ENCODE measurements at regions not wholly inside any gene's neighbourhood (a gene's known extent, or its start where the extent isn't known, plus 50 kb on each side); places are given as distances from the start of the nearest gene placed in this dataset.

GRCh38 chrX:124860736-124861135 is 458.9 kb upstream of the TEX13C start:
- no peak overlapping the region for H3K4me3 ChIP-seq (ENCODE audit: low read depth, low read length)
- no peak for TF ChIP-seq CTCF (IDR thresholded peaks at IDR 0.05; ENCODE audit: low read depth, low read length, missing control alignments)
- no peaks in the 10 kb centered on the region for H3K36me3 ChIP-seq (replicated peaks)
- in situ Hi-C loops (cut with HindIII; ENCODE audit: low pct_ligation_motif_present, low sequenced_read_pairs), result no loop called here
- no peak for DNase-seq
- H3K27me3 ChIP-seq (replicated peaks), result no peaks in the 10 kb centered on the region
- H3K27ac ChIP-seq, result no peak overlapping the region

GRCh38 chrX:124862301-124862700 is 457.4 kb upstream of the TEX13C start:
- no peak for DNase-seq
- Histone ChIP-seq H3K36me3 (replicated peaks) (no peaks in the 10 kb centered on the region), H3K27ac (no peak overlapping the region), H3K4me3 (ENCODE audit: low read depth, low read length) (no peak overlapping the region), H3K27me3 (replicated peaks) (no peaks in the 10 kb centered on the region)
- no peak for TF ChIP-seq CTCF (IDR thresholded peaks at IDR 0.05; ENCODE audit: low read depth, low read length, missing control alignments)
- in situ Hi-C loops (cut with HindIII; ENCODE audit: low pct_ligation_motif_present, low sequenced_read_pairs), result no loop called here

GRCh38 chrX:124863303-124863702 is 456.4 kb upstream of the TEX13C start:
- no peak for DNase-seq
- Histone ChIP-seq H3K27ac (no peak overlapping the region), H3K27me3 (replicated peaks) (no peaks in the 10 kb centered on the region), H3K4me3 (ENCODE audit: low read depth, low read length) (no peak overlapping the region), H3K36me3 (replicated peaks) (no peaks in the 10 kb centered on the region)
- TF ChIP-seq CTCF (IDR thresholded peaks at IDR 0.05; ENCODE audit: low read depth, low read length, missing control alignments), result no peak
- in situ Hi-C loops (cut with HindIII; ENCODE audit: low pct_ligation_motif_present, low sequenced_read_pairs), result no loop called here

- Histone ChIP-seq H3K27me3 (replicated peaks) (no peaks in the 10 kb centered on the region), H3K36me3 (replicated peaks) (no peaks in the 10 kb centered on the region), H3K4me3 (ENCODE audit: low read depth, low read length) (no peak overlapping the region), H3K27ac (no peak overlapping the region)
- TF ChIP-seq CTCF (IDR thresholded peaks at IDR 0.05; ENCODE audit: low read depth, low read length, missing control alignments), result no peak
- in situ Hi-C loops (cut with HindIII; ENCODE audit: low pct_ligation_motif_present, low sequenced_read_pairs), result no loop called here
- no peak for DNase-seq
Measured at GRCh38 chrX:124887572-124887971, 432.1 kb upstream of the TEX13C start.

- in situ Hi-C loops (cut with HindIII; ENCODE audit: low pct_ligation_motif_present, low sequenced_read_pairs), result no loop called here
- Histone ChIP-seq H3K27ac (no peak overlapping the region), H3K4me3 (ENCODE audit: low read depth, low read length) (no peak overlapping the region), H3K27me3 (replicated peaks) (no peaks in the 10 kb centered on the region), H3K36me3 (replicated peaks) (no peaks in the 10 kb centered on the region)
- DNase-seq, result no peak
- no peak for TF ChIP-seq CTCF (IDR thresholded peaks at IDR 0.05; ENCODE audit: low read depth, low read length, missing control alignments)
Measured at GRCh38 chrX:124895947-124896346, 423.7 kb upstream of the TEX13C start.

- in situ Hi-C loops (cut with HindIII; ENCODE audit: low pct_ligation_motif_present, low sequenced_read_pairs), result no loop called here
- H3K36me3 ChIP-seq (replicated peaks), result no peaks in the 10 kb centered on the region
- TF ChIP-seq CTCF (IDR thresholded peaks at IDR 0.05; ENCODE audit: low read depth, low read length, missing control alignments), result no peak
- H3K4me3 ChIP-seq (ENCODE audit: low read depth, low read length), result no peak overlapping the region
- DNase-seq, result no peak
- H3K27ac ChIP-seq, result no peak overlapping the region
- H3K27me3 ChIP-seq (replicated peaks), result no peaks in the 10 kb centered on the region
Measured at GRCh38 chrX:124902953-124903352, 416.7 kb upstream of the TEX13C start.

Data from brain microvascular endothelial cell (primary cell).